Vagina (tissue), 2 donors: ENCODE measurements at regions not wholly inside any gene's neighbourhood (a gene's known extent, or its start where the extent isn't known, plus 50 kb on each side); places are given as distances from the start of the nearest gene placed in this dataset.

ENCODE experiments used
- CTCF ChIP-seq, 3 experiments: fragments of 450-650 bp in 2 of 3; fragments of 200-600 bp in 1 of 3; sonication (generic) in 1 of 3; IDR thresholded peaks; one replicate each; pipeline ENCODE4 v1.5.1; 2017 to 2019; ENCODE audit warnings: antibody characterized with exemption in 3 of 3, mild to moderate bottlenecking in 2 of 3, moderate library complexity in 2 of 3
- POLR2A ChIP-seq, 2 donors: fragments of 450-650 bp; IDR thresholded peaks; one replicate each; pipeline ENCODE4 v1.6.1; 2017; ENCODE audit warnings: antibody characterized with exemption in 2 of 2, mild to moderate bottlenecking in 2 of 2, moderate library complexity in 2 of 2

- TF ChIP-seq CTCF (IDR thresholded peaks at IDR 0.05): no peak
- no peak for TF ChIP-seq POLR2A (IDR thresholded peaks at IDR 0.05)
Measured at GRCh38 chrX:3407781-3408180, 61.3 kb upstream of the MXRA5 start.
